Stimulated activated CD4-positive, alpha-beta T cell treated with anti-CD3 and anti-CD28 coated beads, Interleukin-12 subunit alpha, Interleukin-12 subunit beta, amount 100 ng/mL, for 24 hours (primary cell): ENCODE measurements at regions not wholly inside any gene's neighbourhood (a gene's known extent, or its start where the extent isn't known, plus 50 kb on each side); places are given as distances from the start of the nearest gene placed in this dataset.

Experiments
- DNase-seq, 2 experiments: peaks; one replicate each; pipeline ENCODE4 v3.0.0-alpha.2; 2020; ENCODE audit warnings: low read depth in 2 of 2

DNA sequence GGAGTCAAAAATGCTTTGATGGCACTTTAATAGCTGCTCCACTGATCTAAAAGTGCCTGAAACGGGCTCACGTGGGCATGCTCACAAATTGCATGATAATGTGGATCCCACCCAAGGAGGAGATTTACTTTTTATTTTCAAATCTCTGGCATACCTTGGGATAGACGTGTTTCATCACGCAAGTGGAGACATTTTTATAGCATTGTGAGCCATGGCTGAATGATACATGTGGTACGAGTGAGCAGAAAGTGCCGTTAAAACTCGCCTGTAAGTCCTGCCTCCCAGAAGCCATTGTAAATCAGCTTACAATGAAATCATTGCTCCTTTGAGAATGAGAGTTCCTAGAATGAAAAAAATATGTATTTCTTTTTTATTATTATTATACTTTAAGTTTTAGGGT, 514.7 kb downstream of the MAT2B start:
- no peak for DNase-seq

DNA sequence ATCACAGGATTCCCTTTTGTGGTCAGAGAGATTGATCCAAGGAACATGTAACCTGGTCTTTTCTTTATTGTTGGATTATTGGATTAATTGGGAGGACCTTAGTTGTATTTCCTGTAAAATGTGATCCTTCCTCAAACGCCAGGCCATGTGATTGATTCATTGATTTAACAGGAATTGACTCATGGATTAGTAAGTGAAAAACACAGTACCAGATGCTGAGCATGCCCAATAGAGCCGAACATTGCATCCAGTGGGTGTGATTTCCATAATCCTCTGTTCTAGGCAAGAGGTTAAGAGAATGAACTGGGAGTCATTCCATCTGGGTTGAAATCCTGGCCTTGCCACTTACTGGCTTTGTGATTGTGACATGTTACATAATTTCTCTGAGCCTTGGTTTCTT, 522.3 kb downstream of the MAT2B start:
- no peak for DNase-seq

DNA sequence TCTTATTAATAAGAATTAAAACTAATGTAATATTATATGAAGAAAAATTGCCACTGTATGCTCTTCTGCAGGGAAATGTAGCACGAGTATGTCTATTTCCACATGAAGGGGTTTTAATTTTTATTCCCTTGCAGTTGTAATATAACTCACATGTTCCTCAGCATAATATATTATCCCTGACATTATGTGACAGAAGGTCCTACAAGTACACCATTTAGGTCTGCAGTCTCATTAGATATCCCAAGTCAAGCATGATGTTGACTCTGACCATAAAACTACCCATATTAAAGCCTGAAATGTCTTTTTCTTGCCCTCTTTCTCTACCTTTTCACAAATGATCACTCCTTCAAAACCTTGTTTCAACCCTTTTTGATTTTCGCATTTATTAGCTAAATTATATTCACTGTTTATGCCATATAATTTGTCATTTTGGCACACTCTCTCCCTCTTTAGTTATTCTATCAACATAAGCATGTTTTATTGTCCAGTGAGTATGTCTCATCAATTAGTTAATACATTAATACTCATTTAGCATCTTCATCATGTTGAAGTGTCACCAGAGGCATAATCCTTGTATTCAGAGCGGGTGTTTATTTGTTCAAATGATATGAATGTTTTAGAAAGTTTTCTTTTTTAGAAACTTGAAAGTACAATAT, 532.8 kb downstream of the MAT2B start:
- no peak for DNase-seq

DNA sequence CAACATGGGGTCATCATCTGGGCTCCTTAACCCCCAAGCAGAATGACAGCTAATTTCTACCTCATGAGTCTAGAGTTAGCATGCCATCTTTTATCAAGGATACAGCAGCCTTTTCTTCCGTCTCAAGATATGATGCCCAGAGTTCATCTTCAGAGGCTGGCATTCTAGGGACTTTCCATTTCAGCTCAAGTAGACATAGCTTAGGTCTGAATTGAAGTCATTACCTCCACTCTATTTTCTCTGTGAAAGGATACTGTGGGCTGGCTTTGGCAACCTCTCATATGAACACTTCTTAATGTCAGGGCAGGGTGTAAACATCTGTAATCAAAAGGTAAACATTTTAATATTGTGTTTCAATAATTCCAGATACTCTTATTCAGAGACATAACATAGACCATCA, 535.7 kb downstream of the MAT2B start:
- no peak for DNase-seq

DNA sequence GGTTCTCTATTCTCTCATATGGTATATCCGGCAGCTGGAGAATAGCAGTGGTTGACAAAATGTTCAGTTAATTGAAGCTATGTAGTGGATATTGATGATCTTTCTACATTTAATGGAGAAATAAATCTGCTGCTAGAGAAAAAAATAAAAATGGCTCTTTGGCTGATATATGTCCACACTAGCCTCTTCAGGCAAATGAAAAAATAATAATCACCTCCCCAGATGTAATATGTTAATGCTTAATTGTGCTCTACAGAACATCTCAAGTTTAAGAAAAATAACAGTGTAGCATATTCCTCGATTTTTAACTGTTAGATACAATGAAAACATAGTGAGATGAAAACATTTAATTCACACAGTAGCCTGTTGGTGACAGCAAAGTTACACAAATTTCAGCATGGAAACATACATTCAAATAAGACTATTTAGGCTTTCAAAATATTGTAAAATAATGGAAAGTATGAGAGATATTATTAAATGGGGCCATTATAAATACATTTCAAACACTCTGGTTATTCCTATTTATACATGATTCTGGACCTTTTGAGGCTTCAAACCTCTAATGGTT, 543.0 kb downstream of the MAT2B start:
- no peak for DNase-seq

DNA sequence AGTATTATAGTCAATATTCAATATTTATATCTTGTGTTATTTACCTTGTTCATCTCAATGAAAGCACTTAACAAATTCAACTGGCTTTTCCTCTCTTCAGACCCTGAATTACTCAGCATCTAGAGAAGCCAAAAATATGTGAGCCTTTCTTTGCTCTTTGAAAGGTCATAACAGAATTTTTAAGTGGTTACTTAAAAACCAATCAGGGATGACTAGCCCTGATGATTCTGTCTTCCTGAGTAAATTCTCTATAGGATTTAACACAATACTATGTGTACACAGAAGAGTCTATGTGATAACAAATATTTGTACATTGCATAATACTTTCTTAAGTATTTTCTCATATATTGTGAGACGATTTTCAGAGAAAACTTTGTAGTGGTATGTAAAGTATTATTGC, 546.3 kb downstream of the MAT2B start:
- no peak for DNase-seq

DNA sequence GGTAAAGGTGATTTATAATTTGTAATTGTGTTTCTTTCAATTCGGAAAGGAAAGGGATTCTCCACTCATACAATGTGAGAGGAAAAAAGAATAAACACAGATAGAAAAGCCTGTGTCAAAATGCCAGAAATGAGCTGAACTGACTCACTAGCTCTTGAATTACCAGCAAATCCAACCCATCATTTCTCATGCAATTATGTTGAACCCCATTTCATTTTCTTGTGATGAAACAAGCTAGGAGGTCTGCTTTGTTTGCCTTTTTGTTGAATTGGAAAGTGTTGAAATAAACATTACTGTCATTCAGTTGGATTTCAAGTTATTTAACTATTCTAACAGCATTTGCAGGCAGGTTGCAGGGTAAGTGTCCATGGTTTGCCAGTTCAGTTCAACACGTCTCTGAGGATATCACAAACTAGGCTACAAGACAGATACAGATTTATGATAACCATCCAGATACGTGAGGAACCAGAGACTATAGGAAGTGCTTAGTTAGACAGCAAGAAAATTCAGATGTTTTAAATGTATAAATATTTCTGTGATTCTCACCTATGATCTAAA, 547.2 kb downstream of the MAT2B start:
- no peak for DNase-seq

DNA sequence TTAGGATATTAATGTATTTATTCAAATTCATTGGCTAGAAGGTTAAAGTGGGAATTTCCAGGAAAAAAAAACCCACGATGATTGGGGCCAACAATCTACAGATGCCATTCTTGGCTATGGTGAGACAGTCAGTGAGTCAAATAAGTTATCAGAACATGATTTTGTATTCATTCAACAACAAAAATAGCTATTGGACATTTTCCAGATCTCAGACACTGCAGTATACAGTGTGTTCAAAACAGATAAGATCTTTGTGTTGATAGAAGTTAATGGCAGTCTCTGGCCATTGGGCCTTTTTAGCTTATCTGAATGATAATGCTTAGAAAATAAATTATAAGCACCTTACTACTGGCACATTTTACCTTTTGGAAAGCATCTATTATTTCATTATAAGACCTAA, 547.7 kb downstream of the MAT2B start:
- no peak for DNase-seq

DNA sequence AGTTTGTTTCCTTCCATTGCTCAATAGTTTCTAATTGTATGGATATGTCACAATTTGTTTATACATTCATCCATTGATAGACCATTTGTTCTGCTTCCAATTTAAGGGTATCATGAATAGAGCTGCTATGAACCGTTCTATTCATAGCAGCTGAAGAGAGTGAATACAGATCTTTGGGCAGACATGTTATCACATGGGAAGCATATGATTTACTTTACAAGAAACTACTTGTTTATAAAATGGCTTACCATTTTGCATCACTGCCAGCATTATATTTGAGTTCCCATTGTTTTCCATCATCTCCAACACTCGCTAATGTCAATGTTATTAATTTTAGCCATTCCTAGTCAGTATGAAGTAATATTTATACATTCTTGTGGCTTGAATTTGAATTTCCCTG, 549.0 kb downstream of the MAT2B start:
- no peak for DNase-seq

DNA sequence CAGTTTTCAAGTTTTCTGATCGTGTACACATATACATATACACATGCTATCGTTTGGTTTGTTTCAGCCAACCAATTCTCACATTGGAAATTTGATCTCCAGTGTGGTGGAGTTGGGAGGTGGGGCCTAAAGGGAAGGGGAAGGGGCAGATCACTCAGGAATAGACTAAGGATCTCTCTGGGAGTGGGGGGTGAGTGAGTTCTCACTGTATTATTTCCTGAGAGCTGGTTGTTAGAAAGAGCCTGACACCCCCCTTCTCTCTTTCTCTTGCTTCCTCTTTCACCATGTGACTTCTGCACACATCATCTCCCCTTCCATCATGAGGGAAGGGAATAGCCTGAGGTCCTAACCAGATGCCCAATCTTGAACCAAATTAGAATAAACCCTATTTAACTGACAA, 551.7 kb downstream of the MAT2B start:
- DNase-seq = no peak

DNA sequence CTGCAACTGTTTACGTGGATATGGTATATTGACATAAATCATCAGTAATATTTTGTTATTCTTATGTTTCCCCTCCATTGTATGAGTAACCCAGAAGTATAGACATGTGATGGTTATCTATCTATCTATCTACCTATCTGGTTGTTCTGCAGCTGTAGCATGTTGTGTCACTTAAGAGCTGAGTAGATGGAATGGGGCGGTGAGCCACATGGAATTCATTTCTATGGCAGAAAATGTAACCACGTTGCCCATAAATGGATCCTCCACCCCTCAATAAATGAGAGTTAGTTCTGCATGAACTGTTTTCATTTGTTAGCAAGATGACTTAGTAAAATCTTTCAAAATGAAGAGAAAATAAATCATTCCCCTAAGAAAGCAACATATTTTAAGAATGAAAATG, 553.2 kb downstream of the MAT2B start:
- no peak for DNase-seq

DNA sequence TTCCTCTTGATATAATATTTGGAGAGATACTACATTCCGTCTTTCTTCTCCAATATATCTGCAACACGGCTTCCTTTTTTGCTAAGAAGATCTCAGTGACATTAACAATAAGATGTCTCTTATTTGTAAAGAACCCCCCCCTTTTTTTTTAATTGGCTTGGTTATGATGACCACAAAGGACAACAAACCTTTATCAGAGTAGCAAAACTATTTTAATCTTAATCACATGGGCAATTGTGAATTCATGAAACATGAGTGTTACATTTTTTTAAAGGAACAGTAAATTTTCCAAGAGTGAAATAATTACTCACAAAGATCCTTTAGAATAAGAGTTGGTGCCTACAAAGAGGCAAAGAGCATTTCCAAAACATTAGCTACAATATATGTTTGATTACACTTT, 554.1 kb downstream of the MAT2B start:
- no peak for DNase-seq

DNA sequence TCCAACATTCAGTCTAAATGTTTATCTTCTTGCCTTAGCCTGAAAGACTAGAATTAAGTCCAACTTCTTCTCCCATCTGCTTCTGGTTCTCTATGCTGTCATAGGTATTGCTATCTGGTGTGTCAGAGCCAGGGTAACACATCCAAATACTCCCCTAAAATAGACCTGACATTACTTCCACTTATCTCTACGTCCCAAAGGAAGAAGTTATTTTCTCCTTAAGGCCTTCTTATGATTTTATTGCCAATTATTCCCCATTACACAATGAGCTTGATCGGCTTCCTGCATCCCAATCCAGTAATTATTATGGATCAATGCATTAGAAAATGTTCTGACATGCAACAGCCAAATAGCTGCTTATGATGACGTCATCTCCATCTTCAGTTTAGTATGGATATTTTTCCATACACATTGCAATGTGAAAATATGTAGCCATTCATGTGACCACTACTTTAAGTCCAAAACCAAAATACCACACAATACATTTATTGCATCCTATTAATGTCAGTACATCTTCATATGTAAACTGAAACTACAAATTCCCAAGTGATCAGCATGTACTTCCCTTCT, 555.5 kb downstream of the MAT2B start:
- DNase-seq = no peak

DNA sequence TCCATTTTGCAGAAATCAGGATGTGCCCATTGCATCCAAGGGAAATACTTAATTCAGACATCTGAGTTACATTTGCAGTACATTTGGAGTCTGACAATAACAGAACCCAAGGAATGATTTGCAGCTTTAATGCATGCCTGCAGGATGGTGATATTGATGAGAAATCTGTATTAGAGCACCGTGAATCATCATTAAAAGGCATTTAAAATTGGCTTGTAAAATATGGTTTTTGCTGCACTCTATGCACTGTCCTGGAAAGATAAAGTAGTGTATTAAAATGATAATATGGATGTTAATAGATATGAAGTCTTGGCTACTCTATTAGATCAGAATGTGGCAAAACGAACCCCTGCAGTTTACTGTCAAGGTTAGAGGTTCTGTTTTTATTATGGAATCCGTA, 556.9 kb downstream of the MAT2B start:
- DNase-seq = no peak

DNA sequence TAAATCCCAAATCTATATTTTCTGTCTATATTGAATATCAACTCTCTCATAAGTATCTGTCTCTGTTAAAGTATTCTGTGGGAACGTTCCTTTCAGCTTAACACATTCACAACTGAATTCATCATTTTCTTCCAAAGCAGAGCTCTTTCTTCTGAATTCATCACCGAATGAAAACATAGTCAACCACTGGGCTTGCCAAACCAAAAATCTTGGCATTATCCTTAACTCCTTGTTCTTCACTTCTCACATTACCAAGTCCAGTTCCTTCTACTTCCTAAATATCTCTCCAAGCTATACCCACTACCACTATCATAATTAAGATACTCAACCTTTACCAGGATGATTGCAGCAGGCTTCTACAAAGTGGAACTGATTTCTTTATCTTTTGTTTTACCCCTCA, 559.8 kb downstream of the MAT2B start:
- DNase-seq = no peak

DNA sequence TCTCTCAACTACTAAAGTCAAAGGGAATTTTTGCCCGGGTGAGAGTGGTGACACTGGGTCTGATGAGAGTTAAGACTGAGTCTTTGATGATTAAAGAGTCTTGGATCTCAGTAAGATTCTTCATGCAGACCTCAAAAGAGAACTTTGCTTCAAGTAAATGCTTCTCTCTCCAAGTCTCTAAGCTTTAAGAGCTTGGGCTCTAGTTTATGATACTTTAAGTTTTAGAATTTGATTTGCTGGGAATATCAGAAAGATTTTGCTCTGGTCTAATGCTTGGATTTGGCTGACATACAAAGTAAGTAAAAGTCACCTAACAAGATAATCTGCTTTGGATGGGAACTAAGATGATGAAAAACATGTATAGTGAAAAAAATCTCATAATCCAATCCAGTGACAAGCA, 566.3 kb downstream of the MAT2B start:
- DNase-seq = no peak

DNA sequence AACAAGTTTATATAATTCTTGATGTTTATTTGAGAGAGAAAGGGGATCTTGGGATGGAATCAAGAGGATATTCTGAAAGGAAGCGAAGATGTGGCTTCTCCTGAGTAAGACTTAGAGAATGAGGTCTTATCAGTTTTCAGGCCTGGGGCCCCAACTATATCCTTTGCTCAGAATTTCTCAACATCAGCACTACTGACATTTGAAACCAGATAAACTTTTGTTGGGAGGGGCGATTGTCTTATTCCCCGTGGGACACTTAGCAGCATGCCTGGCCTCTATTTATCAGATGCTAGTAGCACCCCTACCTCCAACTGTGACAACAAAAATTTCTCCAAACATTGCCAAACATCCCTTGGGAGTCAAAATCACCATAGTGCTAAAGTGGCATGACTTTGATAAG, 567.7 kb downstream of the MAT2B start:
- DNase-seq = no peak

DNA sequence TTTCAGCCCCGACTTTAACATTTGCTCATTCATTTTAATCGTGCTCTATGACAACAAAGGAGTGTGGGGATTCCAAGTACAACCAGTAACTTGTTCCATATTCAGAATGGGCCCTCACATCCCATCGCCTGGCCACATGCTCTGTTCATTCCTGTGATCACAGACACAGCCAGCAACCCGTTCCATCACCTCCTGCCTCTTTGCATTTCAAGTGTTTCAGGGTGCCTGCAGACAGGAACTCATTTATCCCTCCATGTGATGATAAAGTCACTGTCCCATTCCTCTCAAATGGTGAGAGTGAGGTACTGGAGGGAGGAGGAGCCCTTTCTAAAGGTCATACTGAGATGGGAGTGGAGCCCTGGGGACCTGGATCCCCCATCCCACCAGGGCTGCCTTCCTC, 571.1 kb downstream of the MAT2B start:
- DNase-seq = no peak

DNA sequence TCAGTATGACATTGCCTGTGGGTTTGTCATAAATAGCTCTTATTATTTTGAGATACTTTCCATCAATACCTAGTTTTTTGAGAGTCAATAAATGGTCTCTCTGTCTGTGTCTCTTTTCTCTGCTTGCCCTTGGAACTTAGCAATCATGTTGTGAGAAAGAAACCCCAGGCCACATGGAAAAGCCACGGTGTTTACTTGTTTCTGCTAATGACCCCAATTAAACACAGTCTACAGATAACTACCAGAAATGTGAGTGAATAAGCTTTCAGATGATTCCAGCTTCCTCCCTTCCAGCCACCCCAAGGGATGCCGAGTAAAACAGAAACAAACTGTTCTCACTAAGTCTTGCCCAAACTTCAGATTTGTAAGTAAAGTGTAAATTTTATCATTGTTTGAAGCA, 584.9 kb downstream of the MAT2B start:
- DNase-seq = no peak

DNA sequence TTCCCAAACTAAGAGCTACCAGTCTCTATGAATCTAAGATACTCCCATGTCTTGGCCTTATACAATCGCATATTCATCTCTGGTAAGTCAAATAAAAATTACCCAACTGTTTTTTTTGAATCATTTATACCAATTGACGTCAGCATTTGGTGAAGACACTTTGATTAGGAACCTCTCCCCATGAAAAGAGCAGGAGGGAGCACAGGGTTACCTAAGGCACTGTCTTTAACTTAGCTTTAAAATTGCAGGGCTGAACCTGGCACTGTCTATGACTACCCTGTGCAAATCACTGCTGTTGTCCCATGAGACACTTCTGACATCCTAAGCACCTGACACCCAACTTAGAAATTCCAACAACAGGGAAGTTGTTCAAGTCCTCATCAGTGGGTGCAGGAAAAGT, 586.4 kb downstream of the MAT2B start:
- no peak for DNase-seq

DNA sequence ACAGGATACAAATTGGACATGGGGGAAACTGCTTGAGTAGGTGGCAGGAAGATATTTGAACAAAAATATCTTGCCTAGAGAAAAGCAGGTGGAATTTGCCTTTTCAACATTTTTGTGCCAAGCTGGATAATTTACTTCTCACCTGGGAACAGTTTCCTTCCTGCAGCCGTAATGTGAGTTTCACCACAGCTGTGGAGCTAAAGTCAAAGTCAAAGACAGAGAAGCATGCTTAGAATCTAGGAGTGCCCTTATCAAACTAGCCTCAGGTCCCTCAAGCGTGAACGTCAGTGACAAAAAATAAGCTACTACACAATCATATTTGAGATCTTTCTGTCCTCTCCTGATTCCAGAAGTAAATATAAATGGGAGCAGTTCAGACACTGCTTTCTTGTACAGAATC, 588.9 kb downstream of the MAT2B start:
- DNase-seq = no peak

DNA sequence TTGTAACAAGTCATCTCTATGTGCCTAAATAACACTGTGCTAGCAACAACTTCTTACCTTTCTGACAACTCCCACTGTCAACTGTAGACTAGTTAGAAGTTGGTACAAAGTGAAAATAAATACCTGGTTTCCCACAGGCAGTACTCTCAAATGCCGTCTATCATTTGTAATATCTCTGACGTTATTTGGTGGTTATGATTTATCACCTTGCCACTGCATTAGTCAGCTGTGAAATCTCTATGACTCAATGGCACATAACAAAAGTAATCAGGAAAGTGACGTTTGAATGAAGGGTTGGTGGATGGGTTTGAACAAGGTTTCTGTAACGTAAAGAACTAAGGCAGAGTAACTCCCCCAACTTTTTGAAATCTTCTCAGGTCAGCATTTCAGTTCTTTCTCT, 592.3 kb downstream of the MAT2B start:
- DNase-seq = no peak

DNA sequence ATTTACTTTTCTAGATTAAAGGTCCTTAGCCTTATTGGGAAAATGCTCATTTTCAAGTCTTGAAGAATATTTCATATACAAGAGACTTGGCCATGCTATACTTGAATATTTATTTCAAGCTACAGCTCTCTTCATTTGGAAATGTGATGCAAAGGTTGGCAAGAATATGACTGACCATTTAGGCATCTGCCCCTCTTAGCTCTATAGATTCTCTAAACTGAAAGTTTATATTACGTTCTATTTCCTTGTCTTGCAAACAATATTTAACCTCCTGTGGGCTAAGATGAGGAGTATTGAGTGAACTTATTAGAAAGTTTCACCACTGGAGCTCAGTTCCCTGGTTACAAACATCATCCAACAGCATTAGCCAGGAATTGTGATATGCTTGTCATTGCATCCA, 593.1 kb downstream of the MAT2B start:
- no peak for DNase-seq

DNA sequence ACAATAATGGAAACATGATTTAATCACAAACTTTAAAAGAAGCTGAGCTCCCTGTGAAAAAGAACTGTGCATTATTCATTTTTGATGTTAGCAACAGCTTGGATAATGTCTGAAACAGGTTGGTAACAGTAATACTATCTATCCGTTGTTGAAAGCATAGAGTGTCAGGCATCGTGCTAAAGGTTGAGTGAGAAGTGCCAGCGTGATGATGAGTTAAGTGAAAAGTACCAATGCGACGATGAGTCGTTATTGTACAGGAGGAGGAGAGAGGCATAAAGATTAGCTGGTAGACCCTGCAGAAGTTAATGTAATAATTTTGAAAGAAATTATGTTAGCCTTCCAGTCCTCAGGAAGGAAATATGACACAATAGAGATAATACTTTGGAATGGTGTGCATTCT, 593.6 kb downstream of the MAT2B start:
- DNase-seq = no peak
